Transverse colon (tissue), 4 donors: ENCODE measurements at regions not wholly inside any gene's neighbourhood (a gene's known extent, or its start where the extent isn't known, plus 50 kb on each side); places are given as distances from the start of the nearest gene placed in this dataset.
"Not testable (repeated sequence)": the region's sequence is repeated elsewhere in the genome, so short reads cannot be mapped to it uniquely, and the experiment has no call there.

Source experiments
- CTCF ChIP-seq, 5 experiments: fragments of 200-600 bp in 3 of 5; fragments of 450-650 bp in 2 of 5; sonication (generic) in 3 of 5; IDR thresholded peaks; 1 replicate in 2 of 5; 2 replicates in 3 of 5; pipeline ENCODE4 v1.5.1; 2016 to 2017; ENCODE audit warnings: antibody characterized with exemption in 5 of 5, inconsistent platforms in 3 of 5, mild to moderate bottlenecking in 2 of 5, moderate library complexity in 1 of 5
- EP300 ChIP-seq: sonication (generic); formaldehyde crosslinking; IDR thresholded peaks from one replicate; pipeline ENCODE4 v1.6.1; 2017; ENCODE audit warnings: antibody characterized with exemption, low read depth
- POLR2A ChIP-seq: fragments of 450-650 bp; IDR thresholded peaks from one replicate; pipeline ENCODE4 v1.6.1; 2016; ENCODE audit warnings: antibody characterized with exemption, mild to moderate bottlenecking, moderate library complexity
- POLR2AphosphoS5 ChIP-seq, 3 donors: sonication (generic); formaldehyde crosslinking; IDR thresholded peaks; one replicate each; pipeline ENCODE4 v1.6.1; 2016; ENCODE audit warnings: antibody characterized with exemption in 3 of 3

GRCh38 chr1:207262891-207263290 lies 58.6 kb upstream of the CD55 start:
- not testable (repeated sequence) for TF ChIP-seq CTCF (IDR thresholded peaks at IDR 0.05); POLR2A; EP300; POLR2AphosphoS5 (IDR thresholded peaks at IDR 0.05)
